Vagina (tissue), 2 donors: ENCODE measurements at regions not wholly inside any gene's neighbourhood (a gene's known extent, or its start where the extent isn't known, plus 50 kb on each side); places are given as distances from the start of the nearest gene placed in this dataset.

ENCODE experiments used
- POLR2A ChIP-seq, 2 donors: fragments of 450-650 bp; IDR thresholded peaks; one replicate each; pipeline ENCODE4 v1.6.1; 2017; ENCODE audit warnings: antibody characterized with exemption in 2 of 2, mild to moderate bottlenecking in 2 of 2, moderate library complexity in 2 of 2
- POLR2AphosphoS5 ChIP-seq, 2 donors: sonication (generic); formaldehyde crosslinking; IDR thresholded peaks; one replicate each; pipeline ENCODE4 v1.9.0; 2017; ENCODE audit warnings: antibody characterized with exemption in 2 of 2, mild to moderate bottlenecking in 2 of 2, low read depth in 1 of 2; ENCODE audit not compliant: insufficient read depth in 1 of 2
- TF ChIP-seq, protein P1 (sequence below), 3 experiments: fragments of 450-650 bp in 2 of 3; fragments of 200-600 bp in 1 of 3; sonication (generic) in 1 of 3; IDR thresholded peaks; one replicate each; pipeline ENCODE4 v1.5.1; 2017 to 2019; ENCODE audit warnings: antibody characterized with exemption in 3 of 3, mild to moderate bottlenecking in 2 of 3, moderate library complexity in 2 of 3

DNA sequence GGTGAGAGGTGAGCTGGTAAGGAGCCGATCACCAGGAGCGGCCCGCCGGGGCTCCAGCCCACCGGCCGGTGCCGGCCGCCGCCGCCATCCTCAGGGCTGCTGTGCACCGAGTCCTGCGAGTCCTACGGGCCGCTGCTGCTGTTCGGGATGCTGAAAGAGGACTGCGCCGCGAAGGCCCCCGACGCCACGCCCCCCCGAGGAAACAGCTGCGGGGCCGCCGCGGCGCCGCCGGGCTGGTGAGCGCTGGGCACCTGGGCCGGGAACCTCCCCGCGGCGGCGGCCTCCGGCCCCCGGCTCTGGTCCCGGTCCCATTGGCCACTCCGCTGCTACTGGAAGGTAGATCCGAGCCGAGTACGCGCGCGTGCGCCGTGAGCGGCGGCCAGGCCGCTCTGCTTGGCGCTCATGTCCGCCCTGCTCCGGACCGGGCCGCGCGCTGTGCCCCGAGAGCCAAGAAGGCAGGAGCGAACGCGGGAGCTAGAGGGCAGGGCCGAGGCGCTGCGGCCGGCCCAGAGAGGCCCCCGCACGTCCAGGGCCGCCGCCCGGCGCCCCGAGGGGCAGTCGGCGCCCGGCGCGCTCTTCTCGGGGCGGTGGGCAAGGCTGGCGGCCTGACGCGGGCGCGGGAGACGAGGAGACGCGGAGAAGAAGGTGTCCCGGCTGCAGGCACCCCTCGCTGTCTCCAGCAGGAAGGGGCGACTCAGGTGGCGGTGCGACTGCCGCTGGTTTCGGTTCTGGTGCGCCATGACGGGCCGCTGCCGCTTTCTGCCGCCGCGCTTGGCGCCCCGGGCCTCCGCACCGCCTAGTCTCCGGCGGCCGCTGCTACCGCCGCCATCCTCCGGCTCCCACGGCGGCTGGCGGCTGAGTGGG is 121.3 kb upstream of the WIPF3 start:
- TF ChIP-seq, protein P1, sequence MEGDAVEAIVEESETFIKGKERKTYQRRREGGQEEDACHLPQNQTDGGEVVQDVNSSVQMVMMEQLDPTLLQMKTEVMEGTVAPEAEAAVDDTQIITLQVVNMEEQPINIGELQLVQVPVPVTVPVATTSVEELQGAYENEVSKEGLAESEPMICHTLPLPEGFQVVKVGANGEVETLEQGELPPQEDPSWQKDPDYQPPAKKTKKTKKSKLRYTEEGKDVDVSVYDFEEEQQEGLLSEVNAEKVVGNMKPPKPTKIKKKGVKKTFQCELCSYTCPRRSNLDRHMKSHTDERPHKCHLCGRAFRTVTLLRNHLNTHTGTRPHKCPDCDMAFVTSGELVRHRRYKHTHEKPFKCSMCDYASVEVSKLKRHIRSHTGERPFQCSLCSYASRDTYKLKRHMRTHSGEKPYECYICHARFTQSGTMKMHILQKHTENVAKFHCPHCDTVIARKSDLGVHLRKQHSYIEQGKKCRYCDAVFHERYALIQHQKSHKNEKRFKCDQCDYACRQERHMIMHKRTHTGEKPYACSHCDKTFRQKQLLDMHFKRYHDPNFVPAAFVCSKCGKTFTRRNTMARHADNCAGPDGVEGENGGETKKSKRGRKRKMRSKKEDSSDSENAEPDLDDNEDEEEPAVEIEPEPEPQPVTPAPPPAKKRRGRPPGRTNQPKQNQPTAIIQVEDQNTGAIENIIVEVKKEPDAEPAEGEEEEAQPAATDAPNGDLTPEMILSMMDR (IDR thresholded peaks at IDR 0.05) = no peak
- TF ChIP-seq POLR2A (IDR thresholded peaks at IDR 0.05) (no peak), POLR2AphosphoS5 (IDR thresholded peaks at IDR 0.05; ENCODE audit: insufficient read depth in 1 of 2, low read depth in 1 of 2) (no peak)
